ENCODE measurements at regions not wholly inside any gene's neighbourhood (a gene's known extent, or its start where the extent isn't known, plus 50 kb on each side); places are given as distances from the start of the nearest gene placed in this dataset.
"Not testable (repeated sequence)": the region's sequence is repeated elsewhere in the genome, so short reads cannot be mapped to it uniquely, and the experiment has no call there.

DNA sequence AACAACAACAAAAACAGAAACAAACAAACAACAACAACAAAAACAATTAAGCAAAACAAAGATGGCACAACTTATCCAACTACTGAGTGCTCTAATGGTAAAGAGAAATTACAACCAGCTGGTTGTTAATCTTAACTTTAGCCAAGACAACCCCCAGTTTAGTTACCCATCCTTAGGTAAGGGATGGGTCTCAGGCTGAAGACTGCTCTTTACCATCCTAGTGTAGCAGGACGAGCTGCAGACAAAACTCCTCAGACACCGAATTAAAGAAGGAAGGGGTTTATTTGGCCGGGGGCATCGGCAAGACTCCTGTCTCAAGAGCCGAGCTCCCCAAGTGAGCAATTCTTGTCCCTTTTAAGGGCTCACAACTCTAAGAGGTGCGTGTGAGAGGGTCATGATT is 65.6 kb upstream of the PTPN20 start:
- TF ChIP-seq, protein P1, sequence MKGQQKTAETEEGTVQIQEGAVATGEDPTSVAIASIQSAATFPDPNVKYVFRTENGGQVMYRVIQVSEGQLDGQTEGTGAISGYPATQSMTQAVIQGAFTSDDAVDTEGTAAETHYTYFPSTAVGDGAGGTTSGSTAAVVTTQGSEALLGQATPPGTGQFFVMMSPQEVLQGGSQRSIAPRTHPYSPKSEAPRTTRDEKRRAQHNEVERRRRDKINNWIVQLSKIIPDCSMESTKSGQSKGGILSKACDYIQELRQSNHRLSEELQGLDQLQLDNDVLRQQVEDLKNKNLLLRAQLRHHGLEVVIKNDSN (IDR thresholded peaks at IDR 0.05; ENCODE audit: borderline replicate concordance, extremely low read length, insufficient read depth, low read depth, low read length): not testable (repeated sequence)
- TF ChIP-seq, protein P2, sequence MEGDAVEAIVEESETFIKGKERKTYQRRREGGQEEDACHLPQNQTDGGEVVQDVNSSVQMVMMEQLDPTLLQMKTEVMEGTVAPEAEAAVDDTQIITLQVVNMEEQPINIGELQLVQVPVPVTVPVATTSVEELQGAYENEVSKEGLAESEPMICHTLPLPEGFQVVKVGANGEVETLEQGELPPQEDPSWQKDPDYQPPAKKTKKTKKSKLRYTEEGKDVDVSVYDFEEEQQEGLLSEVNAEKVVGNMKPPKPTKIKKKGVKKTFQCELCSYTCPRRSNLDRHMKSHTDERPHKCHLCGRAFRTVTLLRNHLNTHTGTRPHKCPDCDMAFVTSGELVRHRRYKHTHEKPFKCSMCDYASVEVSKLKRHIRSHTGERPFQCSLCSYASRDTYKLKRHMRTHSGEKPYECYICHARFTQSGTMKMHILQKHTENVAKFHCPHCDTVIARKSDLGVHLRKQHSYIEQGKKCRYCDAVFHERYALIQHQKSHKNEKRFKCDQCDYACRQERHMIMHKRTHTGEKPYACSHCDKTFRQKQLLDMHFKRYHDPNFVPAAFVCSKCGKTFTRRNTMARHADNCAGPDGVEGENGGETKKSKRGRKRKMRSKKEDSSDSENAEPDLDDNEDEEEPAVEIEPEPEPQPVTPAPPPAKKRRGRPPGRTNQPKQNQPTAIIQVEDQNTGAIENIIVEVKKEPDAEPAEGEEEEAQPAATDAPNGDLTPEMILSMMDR (IDR thresholded peaks at IDR 0.05 in 2 of 3, conservative IDR thresholded peaks at IDR 0.05 in 1 of 3; ENCODE audit: control insufficient read depth in 2 of 3, extremely low read depth in 1 of 3, insufficient read depth in 1 of 3, low read depth in 3 of 3, low read length in 3 of 3): not testable (repeated sequence)
- not testable (repeated sequence) for TF ChIP-seq SUZ12 (IDR thresholded peaks at IDR 0.05; ENCODE audit: unreplicated experiment); POLR2A (IDR thresholded peaks at IDR 0.05; ENCODE audit: low read depth, low read length); BCL11A (IDR thresholded peaks at IDR 0.05; ENCODE audit: low read depth, low read length); JUNB (IDR thresholded peaks at IDR 0.05); JUND (IDR thresholded peaks at IDR 0.05; ENCODE audit: low read depth, low read length); SPI1 (IDR thresholded peaks at IDR 0.05; ENCODE audit: borderline replicate concordance, insufficient read depth, low read depth, low read length)
- TF ChIP-seq, protein P3, sequence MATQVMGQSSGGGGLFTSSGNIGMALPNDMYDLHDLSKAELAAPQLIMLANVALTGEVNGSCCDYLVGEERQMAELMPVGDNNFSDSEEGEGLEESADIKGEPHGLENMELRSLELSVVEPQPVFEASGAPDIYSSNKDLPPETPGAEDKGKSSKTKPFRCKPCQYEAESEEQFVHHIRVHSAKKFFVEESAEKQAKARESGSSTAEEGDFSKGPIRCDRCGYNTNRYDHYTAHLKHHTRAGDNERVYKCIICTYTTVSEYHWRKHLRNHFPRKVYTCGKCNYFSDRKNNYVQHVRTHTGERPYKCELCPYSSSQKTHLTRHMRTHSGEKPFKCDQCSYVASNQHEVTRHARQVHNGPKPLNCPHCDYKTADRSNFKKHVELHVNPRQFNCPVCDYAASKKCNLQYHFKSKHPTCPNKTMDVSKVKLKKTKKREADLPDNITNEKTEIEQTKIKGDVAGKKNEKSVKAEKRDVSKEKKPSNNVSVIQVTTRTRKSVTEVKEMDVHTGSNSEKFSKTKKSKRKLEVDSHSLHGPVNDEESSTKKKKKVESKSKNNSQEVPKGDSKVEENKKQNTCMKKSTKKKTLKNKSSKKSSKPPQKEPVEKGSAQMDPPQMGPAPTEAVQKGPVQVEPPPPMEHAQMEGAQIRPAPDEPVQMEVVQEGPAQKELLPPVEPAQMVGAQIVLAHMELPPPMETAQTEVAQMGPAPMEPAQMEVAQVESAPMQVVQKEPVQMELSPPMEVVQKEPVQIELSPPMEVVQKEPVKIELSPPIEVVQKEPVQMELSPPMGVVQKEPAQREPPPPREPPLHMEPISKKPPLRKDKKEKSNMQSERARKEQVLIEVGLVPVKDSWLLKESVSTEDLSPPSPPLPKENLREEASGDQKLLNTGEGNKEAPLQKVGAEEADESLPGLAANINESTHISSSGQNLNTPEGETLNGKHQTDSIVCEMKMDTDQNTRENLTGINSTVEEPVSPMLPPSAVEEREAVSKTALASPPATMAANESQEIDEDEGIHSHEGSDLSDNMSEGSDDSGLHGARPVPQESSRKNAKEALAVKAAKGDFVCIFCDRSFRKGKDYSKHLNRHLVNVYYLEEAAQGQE (IDR thresholded peaks at IDR 0.05; ENCODE audit: low read depth, low read length): not testable (repeated sequence)
- TF ChIP-seq, protein P4, sequence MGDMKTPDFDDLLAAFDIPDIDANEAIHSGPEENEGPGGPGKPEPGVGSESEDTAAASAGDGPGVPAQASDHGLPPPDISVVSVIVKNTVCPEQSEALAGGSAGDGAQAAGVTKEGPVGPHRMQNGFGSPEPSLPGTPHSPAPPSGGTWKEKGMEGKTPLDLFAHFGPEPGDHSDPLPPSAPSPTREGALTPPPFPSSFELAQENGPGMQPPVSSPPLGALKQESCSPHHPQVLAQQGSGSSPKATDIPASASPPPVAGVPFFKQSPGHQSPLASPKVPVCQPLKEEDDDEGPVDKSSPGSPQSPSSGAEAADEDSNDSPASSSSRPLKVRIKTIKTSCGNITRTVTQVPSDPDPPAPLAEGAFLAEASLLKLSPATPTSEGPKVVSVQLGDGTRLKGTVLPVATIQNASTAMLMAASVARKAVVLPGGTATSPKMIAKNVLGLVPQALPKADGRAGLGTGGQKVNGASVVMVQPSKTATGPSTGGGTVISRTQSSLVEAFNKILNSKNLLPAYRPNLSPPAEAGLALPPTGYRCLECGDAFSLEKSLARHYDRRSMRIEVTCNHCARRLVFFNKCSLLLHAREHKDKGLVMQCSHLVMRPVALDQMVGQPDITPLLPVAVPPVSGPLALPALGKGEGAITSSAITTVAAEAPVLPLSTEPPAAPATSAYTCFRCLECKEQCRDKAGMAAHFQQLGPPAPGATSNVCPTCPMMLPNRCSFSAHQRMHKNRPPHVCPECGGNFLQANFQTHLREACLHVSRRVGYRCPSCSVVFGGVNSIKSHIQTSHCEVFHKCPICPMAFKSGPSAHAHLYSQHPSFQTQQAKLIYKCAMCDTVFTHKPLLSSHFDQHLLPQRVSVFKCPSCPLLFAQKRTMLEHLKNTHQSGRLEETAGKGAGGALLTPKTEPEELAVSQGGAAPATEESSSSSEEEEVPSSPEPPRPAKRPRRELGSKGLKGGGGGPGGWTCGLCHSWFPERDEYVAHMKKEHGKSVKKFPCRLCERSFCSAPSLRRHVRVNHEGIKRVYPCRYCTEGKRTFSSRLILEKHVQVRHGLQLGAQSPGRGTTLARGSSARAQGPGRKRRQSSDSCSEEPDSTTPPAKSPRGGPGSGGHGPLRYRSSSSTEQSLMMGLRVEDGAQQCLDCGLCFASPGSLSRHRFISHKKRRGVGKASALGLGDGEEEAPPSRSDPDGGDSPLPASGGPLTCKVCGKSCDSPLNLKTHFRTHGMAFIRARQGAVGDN (IDR thresholded peaks at IDR 0.05): not testable (repeated sequence)

Data from GM12878 (cell line).